Daoy (cell line): ENCODE measurements at regions not wholly inside any gene's neighbourhood (a gene's known extent, or its start where the extent isn't known, plus 50 kb on each side); places are given as distances from the start of the nearest gene placed in this dataset.
A peak's percentile ranks its signal among the peaks of the same experiment; 100 is the strongest.

Source experiments
- DNase-seq: peaks from one replicate; pipeline ENCODE4 v3.0.0-alpha.2; 2015; ENCODE audit warnings: low read depth

GRCh38 chr12:34343766-34344165 is 321.5 kb downstream of the ALG10 start:
- no peak for DNase-seq

DNA sequence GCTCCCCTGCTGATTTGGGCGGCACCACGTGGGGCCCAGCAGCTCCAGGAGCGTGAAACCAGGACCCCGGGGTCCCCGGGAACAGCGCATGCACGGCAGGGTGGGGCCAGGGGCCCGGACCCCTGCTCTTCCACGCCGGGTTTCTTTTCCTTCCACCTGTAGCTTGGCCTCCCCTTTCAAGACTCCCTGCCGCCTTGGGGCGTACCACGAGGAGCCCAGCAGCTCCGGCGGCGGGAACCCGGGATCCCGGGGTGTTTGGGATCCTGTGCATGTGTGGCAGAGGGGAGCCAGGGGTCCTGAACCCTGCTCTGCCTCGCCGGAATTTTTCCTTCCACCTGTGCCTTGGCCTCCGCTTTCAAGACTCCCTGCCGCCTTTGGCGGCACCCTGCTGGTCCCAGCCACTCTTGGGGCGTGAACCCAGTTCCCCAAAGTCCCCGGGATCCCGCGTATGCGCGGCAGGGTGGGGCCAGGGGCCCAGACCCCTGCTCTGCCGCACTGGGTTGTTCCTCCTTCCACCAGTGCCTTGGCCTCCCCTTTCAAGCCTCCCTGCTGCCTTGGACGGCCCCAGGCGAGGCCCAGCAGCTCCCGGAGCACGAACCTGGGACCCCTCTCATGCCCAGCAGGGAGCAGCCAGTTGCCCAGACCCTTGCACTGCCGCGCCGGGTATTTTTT is 322.7 kb downstream of the ALG10 start:
- no peak for DNase-seq

- DNase-seq: peak; percentile 72
These were observed 323.5 kb downstream of the ALG10 start for GRCh38 chr12:34345801-34346200.

- no peak for DNase-seq
These were observed 324.2 kb downstream of the ALG10 start for GRCh38 chr12:34346372-34347034.

DNA sequence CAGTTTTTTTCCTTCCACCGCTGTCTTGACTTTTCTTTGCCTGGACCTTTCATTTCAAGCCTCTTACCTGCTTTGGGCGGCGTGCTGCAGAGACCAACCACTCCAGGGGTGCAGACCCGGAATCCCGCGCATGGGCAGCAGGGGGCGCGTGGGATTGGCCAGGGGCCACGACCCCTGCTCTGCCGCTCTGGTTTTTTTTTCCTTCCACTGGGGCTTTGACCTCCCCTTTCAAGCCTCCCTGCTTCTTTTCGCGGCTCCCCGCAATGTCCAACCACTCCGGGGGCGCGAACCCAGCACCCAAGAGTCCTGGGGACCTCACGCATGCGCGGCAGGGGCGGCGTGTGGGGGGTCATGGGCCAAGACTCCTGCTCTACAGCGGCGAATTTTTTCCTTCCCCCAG is 325.1 kb downstream of the ALG10 start:
- peak; percentile 75 for DNase-seq

GRCh38 chr12:34348064-34348463 is 325.8 kb downstream of the ALG10 start:
- no peak for DNase-seq

- no peak for DNase-seq
These were observed 326.8 kb downstream of the ALG10 start for GRCh38 chr12:34348836-34349672.

DNA sequence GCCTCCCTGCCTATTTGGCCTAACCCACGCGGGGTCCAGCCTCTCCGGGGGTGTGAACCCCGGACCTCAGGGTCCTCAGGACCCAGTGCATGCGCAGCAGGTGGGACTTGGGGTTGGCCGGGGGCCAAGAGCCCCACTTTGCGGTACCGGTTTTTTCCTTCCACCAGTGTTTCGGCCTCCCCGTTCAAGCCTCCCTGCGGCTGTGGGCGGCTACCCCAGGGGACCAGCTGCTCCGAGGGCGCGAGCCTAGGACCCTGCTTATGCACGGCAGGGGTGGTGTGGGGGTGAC is 327.3 kb downstream of the ALG10 start:
- DNase-seq: no peak

- DNase-seq: no peak
These were observed 328.1 kb downstream of the ALG10 start for GRCh38 chr12:34350092-34351041.

- no peak for DNase-seq
These were observed 329.8 kb downstream of the ALG10 start for GRCh38 chr12:34352098-34352497.

GRCh38 chr12:34354239-34355200 is 332.2 kb downstream of the ALG10 start:
- DNase-seq: peak; percentile 56

GRCh38 chr12:34356233-34356987 is 334.1 kb downstream of the ALG10 start:
- DNase-seq: peak; percentile 49

GRCh38 chr12:34357791-34358190 is 335.5 kb downstream of the ALG10 start:
- no peak for DNase-seq

GRCh38 chr12:34358198-34358597 is 335.9 kb downstream of the ALG10 start:
- DNase-seq: no peak

GRCh38 chr12:34361721-34362316 is 339.5 kb downstream of the ALG10 start:
- DNase-seq: no peak

DNA sequence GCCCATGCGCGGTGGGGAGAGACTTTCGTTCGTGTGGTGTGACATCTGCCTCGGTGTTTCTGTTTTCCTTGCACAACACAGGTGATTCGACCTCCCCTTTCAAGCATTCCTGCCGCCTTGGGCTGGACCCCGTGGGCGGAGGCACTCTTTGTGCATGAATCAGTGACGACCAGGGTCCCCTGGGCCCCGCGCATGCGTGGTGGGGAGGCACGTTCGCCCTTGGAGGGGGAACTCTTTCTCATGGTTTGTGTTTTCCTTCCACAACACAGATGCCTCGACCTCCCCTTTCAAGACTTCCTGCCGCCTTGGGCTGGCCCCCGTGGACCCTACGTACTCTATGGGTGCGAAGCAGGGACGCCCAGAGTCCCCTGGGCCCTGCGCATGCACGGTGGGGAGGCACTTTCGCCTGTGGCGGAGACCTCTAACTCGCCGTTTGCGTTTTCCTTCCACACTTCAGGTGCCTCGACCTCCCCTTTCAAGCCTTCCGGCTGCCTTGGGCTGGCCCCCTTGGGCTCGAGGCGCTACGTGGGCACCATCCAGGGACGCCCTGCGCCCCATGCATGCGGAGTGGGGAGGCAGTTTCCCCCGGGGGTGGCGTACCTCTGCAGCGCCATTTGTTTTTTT is 340.9 kb downstream of the ALG10 start:
- peak; percentile 88 for DNase-seq

DNA sequence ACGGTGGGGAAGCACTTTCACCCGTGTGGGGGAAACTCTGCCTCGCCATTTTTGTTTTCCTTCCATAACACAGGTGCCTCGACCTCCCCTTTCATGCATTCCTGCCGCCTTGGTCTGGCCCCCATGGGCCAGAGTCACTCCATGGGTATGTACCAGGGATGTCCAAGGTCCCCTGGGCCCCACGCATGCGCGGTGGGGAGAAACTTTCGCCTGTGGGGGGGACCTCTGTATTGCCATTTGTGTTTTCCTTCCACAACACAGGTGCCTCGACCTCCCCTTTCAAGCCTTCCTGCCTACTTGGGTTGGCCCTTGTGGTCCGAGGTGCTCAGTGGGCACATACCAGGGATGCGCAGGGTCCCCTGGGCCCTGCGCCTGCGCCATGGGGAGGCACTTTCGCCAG is 345.8 kb downstream of the ALG10 start:
- no peak for DNase-seq

GRCh38 chr12:34371050-34371449 is 348.8 kb downstream of the ALG10 start:
- DNase-seq: no peak

GRCh38 chr12:34372003-34372402 is 349.7 kb downstream of the ALG10 start:
- no peak for DNase-seq
